PC-9 (cell line): ENCODE measurements at regions not wholly inside any gene's neighbourhood (a gene's known extent, or its start where the extent isn't known, plus 50 kb on each side); places are given as distances from the start of the nearest gene placed in this dataset.

Experiments used
- BruUV-seq: library from RNA; stranded (reverse); fragments of 400-500 nt; replicated peaks from 2 replicates; lab custom pipeline; 2021; lab: Mats Ljungman, UMichigan
- CTCF ChIA-PET: fragments of 300-600 bp; sonication (Branson Sonifier 250); formaldehyde crosslinking; loops from one replicate; lab custom pipeline; 2022; ENCODE audit warnings: antibody characterized with exemption; lab: Charles Lee
- POLR2A ChIA-PET: fragments of 300-600 bp; sonication (Branson Sonifier 250); formaldehyde crosslinking; loops from one replicate; lab custom pipeline; 2022; ENCODE audit warnings: antibody characterized with exemption; ENCODE audit not compliant: unreplicated experiment; lab: Charles Lee
- DNase-seq, 2 experiments: peaks; one replicate each; pipeline versions ENCODE4 v3.0.0 to v3.0.0-alpha.2; 2015 to 2022; ENCODE audit warnings: mixed read lengths in 1 of 2
- H2AFZ ChIP-seq: fragments of 200-600 bp; sonication (generic); 2 replicates; pipeline ENCODE4 v1.8.1; 2017; ENCODE audit warnings: antibody characterized with exemption
- H3F3A ChIP-seq: fragments of 200-600 bp; sonication (generic); 2 replicates; pipeline ENCODE4 v1.8.1; 2017; ENCODE audit warnings: antibody characterized with exemption, mild to moderate bottlenecking, low read depth; ENCODE audit not compliant: insufficient read depth
- H3K27ac ChIP-seq: fragments of 200-600 bp; sonication (generic); 2 replicates; pipeline ENCODE4 v1.6.1; 2016; ENCODE audit warnings: mixed run types
- H3K27me3 ChIP-seq: fragments of 200-600 bp; sonication (generic); 2 replicates; pipeline ENCODE4 v1.6.1; 2016; ENCODE audit warnings: low read depth, mixed run types; ENCODE audit not compliant: insufficient read depth
- H3K36me3 ChIP-seq: fragments of 200-600 bp; sonication (generic); 2 replicates; pipeline ENCODE4 v1.6.1; 2016; ENCODE audit warnings: low read depth, mixed run types
- H3K4me1 ChIP-seq: fragments of 200-600 bp; sonication (generic); replicated peaks from 2 replicates; pipeline ENCODE4 v1.6.1; 2016; ENCODE audit warnings: mixed run types; ENCODE audit not compliant: insufficient read depth
- H3K4me2 ChIP-seq: fragments of 200-600 bp; sonication (generic); 2 replicates; pipeline ENCODE4 v1.6.1; 2017; ENCODE audit warnings: mixed run types
- H3K4me3 ChIP-seq: fragments of 200-600 bp; sonication (generic); 2 replicates; pipeline ENCODE4 v1.6.1; 2016; ENCODE audit warnings: mixed run types
- H3K79me2 ChIP-seq: fragments of 200-600 bp; sonication (generic); 2 replicates; pipeline ENCODE4 v1.6.1; 2017; ENCODE audit warnings: low read depth, mixed run types
- H3K9me2 ChIP-seq: fragments of 200-600 bp; sonication (generic); 2 replicates; pipeline ENCODE4 v1.8.1; 2017; ENCODE audit warnings: mild to moderate bottlenecking; ENCODE audit not compliant: insufficient read depth
- H3K9me3 ChIP-seq: fragments of 200-600 bp; sonication (generic); 2 replicates; pipeline ENCODE4 v1.8.1; 2016; ENCODE audit warnings: low read depth; ENCODE audit not compliant: insufficient read depth
- H4K20me1 ChIP-seq: fragments of 200-600 bp; sonication (generic); 2 replicates; pipeline ENCODE4 v1.8.1; 2017; ENCODE audit not compliant: insufficient read depth
- EZH2 ChIP-seq: fragments of 200-600 bp; sonication (generic); IDR thresholded peaks from 2 replicates; pipeline ENCODE4 v1.8.0; 2017; ENCODE audit warnings: antibody characterized with exemption, low read depth
- intact Hi-C: fragments of 100-400 bp; cut with micrococcal nuclease; formaldehyde crosslinking; loops from one replicate; pipeline ENCODE4 v1.10.0; 2022; ENCODE audit not compliant: unreplicated experiment
- TF ChIP-seq, protein P1 (sequence below): fragments of 200-600 bp; sonication (generic); conservative IDR thresholded peaks from 2 replicates; pipeline ENCODE4 v1.6.1; 2017; ENCODE audit warnings: mixed run types, antibody characterized with exemption, mild to moderate bottlenecking, moderate library complexity

GRCh38 chr14:62168564-62169155 lies 406.4 kb downstream of the SNAPC1 start:
- Histone ChIP-seq H3K4me1 (no peaks in the 10 kb centered on the region), H3K27me3 (peaks cover 8% of the 10 kb centered on the region; the same call in 1 of the 2 replicates), H4K20me1 (no peaks in the 10 kb centered on the region), H3K27ac (no peak overlapping the region), H3K9me2 (no peaks in the 10 kb centered on the region), H3F3A (no peaks in the 10 kb centered on the region), H3K4me2 (no peak overlapping the region), H3K9me3 (no peaks in the 10 kb centered on the region), H3K36me3 (no peaks in the 10 kb centered on the region), H2AFZ (no peak overlapping the region), H3K79me2 (no peaks in the 10 kb centered on the region), H3K4me3 (no peak overlapping the region)
- no peak for DNase-seq
- BruUV-seq, result no TSS peak
- POLR2A ChIA-PET, result no interaction called here
- intact Hi-C loops, result no loop called here
- CTCF ChIA-PET, result no interaction called here
- TF ChIP-seq EZH2, result no peak
- TF ChIP-seq, protein P1, sequence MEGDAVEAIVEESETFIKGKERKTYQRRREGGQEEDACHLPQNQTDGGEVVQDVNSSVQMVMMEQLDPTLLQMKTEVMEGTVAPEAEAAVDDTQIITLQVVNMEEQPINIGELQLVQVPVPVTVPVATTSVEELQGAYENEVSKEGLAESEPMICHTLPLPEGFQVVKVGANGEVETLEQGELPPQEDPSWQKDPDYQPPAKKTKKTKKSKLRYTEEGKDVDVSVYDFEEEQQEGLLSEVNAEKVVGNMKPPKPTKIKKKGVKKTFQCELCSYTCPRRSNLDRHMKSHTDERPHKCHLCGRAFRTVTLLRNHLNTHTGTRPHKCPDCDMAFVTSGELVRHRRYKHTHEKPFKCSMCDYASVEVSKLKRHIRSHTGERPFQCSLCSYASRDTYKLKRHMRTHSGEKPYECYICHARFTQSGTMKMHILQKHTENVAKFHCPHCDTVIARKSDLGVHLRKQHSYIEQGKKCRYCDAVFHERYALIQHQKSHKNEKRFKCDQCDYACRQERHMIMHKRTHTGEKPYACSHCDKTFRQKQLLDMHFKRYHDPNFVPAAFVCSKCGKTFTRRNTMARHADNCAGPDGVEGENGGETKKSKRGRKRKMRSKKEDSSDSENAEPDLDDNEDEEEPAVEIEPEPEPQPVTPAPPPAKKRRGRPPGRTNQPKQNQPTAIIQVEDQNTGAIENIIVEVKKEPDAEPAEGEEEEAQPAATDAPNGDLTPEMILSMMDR, result no peak; the same call in 1 of the 2 replicates

GRCh38 chr14:62179367-62180018 lies 417.3 kb downstream of the SNAPC1 start:
- H3K27me3 ChIP-seq, result peaks cover 2% of the 10 kb centered on the region; the same call in 1 of the 2 replicates
- no peaks in the 10 kb centered on the region for H3K4me1 ChIP-seq
- peak; percentile 46 to 55 for DNase-seq
- H3K4me2 ChIP-seq, result no peak overlapping the region
- H3K4me3 ChIP-seq, result no peak overlapping the region
- H3K9me2 ChIP-seq, result 0 out of 2 replicates have a peak, but pooled peaks cover 3% of the 10 kb centered on the region
- no peaks in the 10 kb centered on the region for H4K20me1 ChIP-seq
- H3K9me3 ChIP-seq, result no peaks in the 10 kb centered on the region
- intact Hi-C loops, result loop anchor here (1.0 to 5.0 kb wide), 4 partner anchors 861 to 1097 kb away; no protein-coding TSS in a partner anchor
- CTCF ChIA-PET, result interaction anchor here (0.6 kb wide), 1 partner anchor 1099 kb away, joined by 3 read pairs; no protein-coding TSS in a partner anchor
- no peaks in the 10 kb centered on the region for H3K79me2 ChIP-seq
- no peak overlapping the region for H3K27ac ChIP-seq
- BruUV-seq, result no TSS peak
- no peak overlapping the region for H2AFZ ChIP-seq
- TF ChIP-seq, protein P1, result peak; percentile 81
- TF ChIP-seq EZH2, result no peak
- POLR2A ChIA-PET, result no interaction called here
- H3K36me3 ChIP-seq, result no peaks in the 10 kb centered on the region
- H3F3A ChIP-seq, result no peaks in the 10 kb centered on the region

- no peaks in the 10 kb centered on the region for H4K20me1 ChIP-seq
- no peak for DNase-seq
- H3F3A ChIP-seq, result no peaks in the 10 kb centered on the region
- no peaks in the 10 kb centered on the region for H3K4me1 ChIP-seq
- H3K79me2 ChIP-seq, result no peaks in the 10 kb centered on the region
- no peaks in the 10 kb centered on the region for H3K36me3 ChIP-seq
- CTCF ChIA-PET, result no interaction called here
- H3K4me3 ChIP-seq, result no peak overlapping the region
- H3K4me2 ChIP-seq, result no peak overlapping the region
- no peaks in the 10 kb centered on the region for H3K9me2 ChIP-seq
- TF ChIP-seq, protein P1, result no peak
- TF ChIP-seq EZH2, result no peak
- no peak overlapping the region for H2AFZ ChIP-seq
- intact Hi-C loops, result no loop called here
- no peak overlapping the region for H3K27ac ChIP-seq
- POLR2A ChIA-PET, result no interaction called here
- H3K9me3 ChIP-seq, result no peaks in the 10 kb centered on the region
- BruUV-seq, result no TSS peak
- peaks cover 4% of the 10 kb centered on the region; the same call in 1 of the 2 replicates for H3K27me3 ChIP-seq
Observed at GRCh38 chr14:62181591-62181990, 419.4 kb downstream of the SNAPC1 start.
